ENCODE measurements at regions not wholly inside any gene's neighbourhood (a gene's known extent, or its start where the extent isn't known, plus 50 kb on each side); places are given as distances from the start of the nearest gene placed in this dataset.
"Not testable (repeated sequence)": the region's sequence is repeated elsewhere in the genome, so short reads cannot be mapped to it uniquely, and the experiment has no call there.

- not testable (repeated sequence) for H3K36me3 ChIP-seq (ENCODE audit: control insufficient read depth, insufficient read depth, low read length); DNase-seq (ENCODE audit: low read depth, low spot score); H3K27me3 ChIP-seq (ENCODE audit: control insufficient read depth, insufficient read depth, low read length); H3K4me3 ChIP-seq (ENCODE audit: low read length); H3K9me3 ChIP-seq (ENCODE audit: control insufficient read depth, insufficient read depth, low read length); H3K4me1 ChIP-seq (ENCODE audit: control insufficient read depth, insufficient read depth, low read length); H3K27ac ChIP-seq (ENCODE audit: low read length)
- WGBS (ENCODE audit: insufficient coverage, insufficient read length) = no CpG with 5 or more reads among the region's 3 CpGs
Observed at GRCh38 chr4:187695531-187695930, 300.0 kb upstream of the ZFP42 start.

- no peaks in the 10 kb centered on the region for H3K9me3 ChIP-seq (ENCODE audit: control insufficient read depth, insufficient read depth, low read length)
- no peak overlapping the region for H3K27ac ChIP-seq (ENCODE audit: low read length)
- no peaks in the 10 kb centered on the region for H3K4me1 ChIP-seq (ENCODE audit: control insufficient read depth, insufficient read depth, low read length)
- H3K36me3 ChIP-seq (ENCODE audit: control insufficient read depth, insufficient read depth, low read length) = no peaks in the 10 kb centered on the region
- WGBS (ENCODE audit: insufficient coverage, insufficient read length) = no CpG with 5 or more reads among the region's 3 CpGs
- H3K4me3 ChIP-seq (ENCODE audit: low read length) = no peak overlapping the region
- no peaks in the 10 kb centered on the region for H3K27me3 ChIP-seq (ENCODE audit: control insufficient read depth, insufficient read depth, low read length)
- DNase-seq (ENCODE audit: low read depth, low spot score) = no peak
Observed at GRCh38 chr4:187711586-187711985, 284.0 kb upstream of the ZFP42 start.

- Histone ChIP-seq H3K9me3 (ENCODE audit: control insufficient read depth, insufficient read depth, low read length) (no peaks in the 10 kb centered on the region), H3K4me3 (ENCODE audit: low read length) (no peak overlapping the region), H3K27ac (ENCODE audit: low read length) (no peak overlapping the region), H3K27me3 (ENCODE audit: control insufficient read depth, insufficient read depth, low read length) (no peaks in the 10 kb centered on the region), H3K36me3 (ENCODE audit: control insufficient read depth, insufficient read depth, low read length) (no peaks in the 10 kb centered on the region), H3K4me1 (ENCODE audit: control insufficient read depth, insufficient read depth, low read length) (no peaks in the 10 kb centered on the region)
- whole genome bisulfite sequencing (ENCODE audit: insufficient coverage, insufficient read length) = no CpG with 5 or more reads among the region's 5 CpGs
- DNase-seq (ENCODE audit: low read depth, low spot score) = no peak
Observed at GRCh38 chr4:187714957-187715356, 280.6 kb upstream of the ZFP42 start.

GRCh38 chr4:187715466-187715865 is 280.1 kb upstream of the ZFP42 start:
- no peak overlapping the region for H3K27ac ChIP-seq (ENCODE audit: low read length)

GRCh38 chr4:187724456-187724855 is 271.1 kb upstream of the ZFP42 start:
- no peak overlapping the region for H3K4me3 ChIP-seq (ENCODE audit: low read length)
- no peaks in the 10 kb centered on the region for H3K4me1 ChIP-seq (ENCODE audit: control insufficient read depth, insufficient read depth, low read length)
- H3K36me3 ChIP-seq (ENCODE audit: control insufficient read depth, insufficient read depth, low read length) = no peaks in the 10 kb centered on the region
- no peaks in the 10 kb centered on the region for H3K9me3 ChIP-seq (ENCODE audit: control insufficient read depth, insufficient read depth, low read length)
- no peaks in the 10 kb centered on the region for H3K27me3 ChIP-seq (ENCODE audit: control insufficient read depth, insufficient read depth, low read length)
- DNase-seq (ENCODE audit: low read depth, low spot score) = no peak
- WGBS (ENCODE audit: insufficient coverage, insufficient read length) = no CpG with 5 or more reads among the region's 5 CpGs
- H3K27ac ChIP-seq (ENCODE audit: low read length) = no peak overlapping the region

More at GRCh38 chr4:187715466-187715865, 280.1 kb upstream of the ZFP42 start:
- Histone ChIP-seq H3K9me3 (ENCODE audit: control insufficient read depth, insufficient read depth, low read length) (no peaks in the 10 kb centered on the region), H3K27me3 (ENCODE audit: control insufficient read depth, insufficient read depth, low read length) (no peaks in the 10 kb centered on the region), H3K4me3 (ENCODE audit: low read length) (no peak overlapping the region), H3K36me3 (ENCODE audit: control insufficient read depth, insufficient read depth, low read length) (no peaks in the 10 kb centered on the region), H3K4me1 (ENCODE audit: control insufficient read depth, insufficient read depth, low read length) (no peaks in the 10 kb centered on the region)
- DNase-seq (ENCODE audit: low read depth, low spot score) = no peak

GRCh38 chr4:187726485-187726884 is 269.1 kb upstream of the ZFP42 start:
- no CpG with 5 or more reads among the region's 6 CpGs for WGBS (ENCODE audit: insufficient coverage, insufficient read length)
- H3K9me3 ChIP-seq (ENCODE audit: control insufficient read depth, insufficient read depth, low read length) = no peaks in the 10 kb centered on the region
- H3K4me1 ChIP-seq (ENCODE audit: control insufficient read depth, insufficient read depth, low read length) = no peaks in the 10 kb centered on the region
- H3K27ac ChIP-seq (ENCODE audit: low read length) = no peak overlapping the region
- no peaks in the 10 kb centered on the region for H3K36me3 ChIP-seq (ENCODE audit: control insufficient read depth, insufficient read depth, low read length)
- no peak overlapping the region for H3K4me3 ChIP-seq (ENCODE audit: low read length)
- H3K27me3 ChIP-seq (ENCODE audit: control insufficient read depth, insufficient read depth, low read length) = no peaks in the 10 kb centered on the region
- no peak for DNase-seq (ENCODE audit: low read depth, low spot score)

- DNase-seq (ENCODE audit: low read depth, low spot score) = no peak
- no peak overlapping the region for H3K27ac ChIP-seq (ENCODE audit: low read length)
- no CpG with 5 or more reads among the region's 3 CpGs for WGBS (ENCODE audit: insufficient coverage, insufficient read length)
- H3K4me1 ChIP-seq (ENCODE audit: control insufficient read depth, insufficient read depth, low read length) = no peaks in the 10 kb centered on the region
- H3K4me3 ChIP-seq (ENCODE audit: low read length) = no peak overlapping the region
- no peaks in the 10 kb centered on the region for H3K36me3 ChIP-seq (ENCODE audit: control insufficient read depth, insufficient read depth, low read length)
- no peaks in the 10 kb centered on the region for H3K27me3 ChIP-seq (ENCODE audit: control insufficient read depth, insufficient read depth, low read length)
- no peaks in the 10 kb centered on the region for H3K9me3 ChIP-seq (ENCODE audit: control insufficient read depth, insufficient read depth, low read length)
Observed at GRCh38 chr4:187732524-187732923, 263.0 kb upstream of the ZFP42 start.

GRCh38 chr4:187739771-187740170 is 255.8 kb upstream of the ZFP42 start:
- Histone ChIP-seq H3K4me3 (ENCODE audit: low read length) (no peak overlapping the region), H3K27me3 (ENCODE audit: control insufficient read depth, insufficient read depth, low read length) (no peaks in the 10 kb centered on the region), H3K36me3 (ENCODE audit: control insufficient read depth, insufficient read depth, low read length) (no peaks in the 10 kb centered on the region), H3K9me3 (ENCODE audit: control insufficient read depth, insufficient read depth, low read length) (no peaks in the 10 kb centered on the region; the same call in 1 of the 2 replicates), H3K4me1 (ENCODE audit: control insufficient read depth, insufficient read depth, low read length) (no peaks in the 10 kb centered on the region), H3K27ac (ENCODE audit: low read length) (no peak overlapping the region)
- WGBS (ENCODE audit: insufficient coverage, insufficient read length) = no CpG with 5 or more reads among the region's 1 CpG
- no peak for DNase-seq (ENCODE audit: low read depth, low spot score)

- H3K27me3 ChIP-seq (ENCODE audit: control insufficient read depth, insufficient read depth, low read length) = no peaks in the 10 kb centered on the region
- no peaks in the 10 kb centered on the region for H3K36me3 ChIP-seq (ENCODE audit: control insufficient read depth, insufficient read depth, low read length)
- DNase-seq (ENCODE audit: low read depth, low spot score) = no peak
- H3K27ac ChIP-seq (ENCODE audit: low read length) = no peak overlapping the region
- no peaks in the 10 kb centered on the region for H3K4me1 ChIP-seq (ENCODE audit: control insufficient read depth, insufficient read depth, low read length)
- no peaks in the 10 kb centered on the region for H3K9me3 ChIP-seq (ENCODE audit: control insufficient read depth, insufficient read depth, low read length)
- no peak overlapping the region for H3K4me3 ChIP-seq (ENCODE audit: low read length)
- no CpG with 5 or more reads among the region's 10 CpGs for WGBS (ENCODE audit: insufficient coverage, insufficient read length)
Observed at GRCh38 chr4:187744911-187745310, 250.7 kb upstream of the ZFP42 start.

- H3K9me3 ChIP-seq (ENCODE audit: control insufficient read depth, insufficient read depth, low read length); H3K27ac ChIP-seq (ENCODE audit: low read length); H3K4me1 ChIP-seq (ENCODE audit: control insufficient read depth, insufficient read depth, low read length); DNase-seq (ENCODE audit: low read depth, low spot score); H3K36me3 ChIP-seq (ENCODE audit: control insufficient read depth, insufficient read depth, low read length); H3K4me3 ChIP-seq (ENCODE audit: low read length); H3K27me3 ChIP-seq (ENCODE audit: control insufficient read depth, insufficient read depth, low read length): not testable (repeated sequence)
- WGBS (ENCODE audit: insufficient coverage, insufficient read length) = no CpG with 5 or more reads among the region's 1 CpG
Observed at GRCh38 chr4:187750652-187751051, 244.9 kb upstream of the ZFP42 start.

GRCh38 chr4:187767158-187767557 is 228.4 kb upstream of the ZFP42 start:
- Histone ChIP-seq H3K4me1 (ENCODE audit: control insufficient read depth, insufficient read depth, low read length) (no peaks in the 10 kb centered on the region), H3K27ac (ENCODE audit: low read length) (no peak overlapping the region), H3K27me3 (ENCODE audit: control insufficient read depth, insufficient read depth, low read length) (no peaks in the 10 kb centered on the region), H3K4me3 (ENCODE audit: low read length) (no peak overlapping the region), H3K9me3 (ENCODE audit: control insufficient read depth, insufficient read depth, low read length) (no peaks in the 10 kb centered on the region), H3K36me3 (ENCODE audit: control insufficient read depth, insufficient read depth, low read length) (no peaks in the 10 kb centered on the region)
- no peak for DNase-seq (ENCODE audit: low read depth, low spot score)
- WGBS (ENCODE audit: insufficient coverage, insufficient read length) = no CpG with 5 or more reads among the region's 3 CpGs

Measured in iPS DF 6.9 (cell line).